ENCODE measurements at regions not wholly inside any gene's neighbourhood (a gene's known extent, or its start where the extent isn't known, plus 50 kb on each side); places are given as distances from the start of the nearest gene placed in this dataset.

- TF ChIP-seq CTCF (IDR thresholded peaks at IDR 0.05; ENCODE audit: low read depth, low read length, poor library complexity, severe bottlenecking) (no peak), EZH2phosphoT487 (IDR thresholded peaks at IDR 0.05; ENCODE audit: borderline replicate concordance, low read length) (no peak)
Observed at GRCh38 chr2:133658020-133658903, 90.0 kb upstream of the NCKAP5 start.

Measured in DOHH2 (cell line).